ENCODE measurements at regions not wholly inside any gene's neighbourhood (a gene's known extent, or its start where the extent isn't known, plus 50 kb on each side); places are given as distances from the start of the nearest gene placed in this dataset.

DNA sequence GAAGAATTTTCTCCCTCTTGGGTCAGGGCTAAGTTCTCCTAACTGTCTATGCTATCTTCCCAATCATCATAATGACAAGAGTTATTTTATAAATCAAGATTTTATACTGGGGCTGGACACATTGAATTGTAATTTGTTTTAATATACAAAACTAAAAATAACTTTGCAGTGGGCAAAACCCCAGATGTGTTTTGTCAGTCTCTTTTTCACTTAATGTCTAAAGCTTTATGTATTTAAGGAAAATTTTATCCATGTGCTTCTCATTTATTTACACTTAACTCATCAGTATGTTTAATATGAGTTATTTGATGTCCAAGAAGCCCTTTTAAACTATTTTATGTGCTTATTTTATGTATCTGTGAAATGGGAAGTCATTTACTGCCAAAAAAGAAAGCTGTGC, 362.8 kb upstream of the ADAMTSL1 start:
- POLR2A ChIA-PET (ENCODE audit: unreplicated experiment), result interaction anchor here (0.7 kb wide), 1 partner anchor 510 kb away, joined by 4 read pairs; no protein-coding TSS in a partner anchor
- Histone ChIP-seq H3F3A (ENCODE audit: low read length, unreplicated experiment) (no peaks in the 10 kb centered on the region), H3K4me2 (ENCODE audit: low read length) (no peak overlapping the region), H3K4me1 (ENCODE audit: insufficient read depth, low read length) (no peaks in the 10 kb centered on the region), H3K79me2 (ENCODE audit: low read length) (no peaks in the 10 kb centered on the region), H3K27me3 (ENCODE audit: low read length) (peaks cover 10% of the 10 kb centered on the region; the same call in 1 of the 2 replicates), H3K9me3 (ENCODE audit: low read length) (no peaks in the 10 kb centered on the region), H4K20me1 (ENCODE audit: low read length) (no peaks in the 10 kb centered on the region), H3K4me3 (ENCODE audit: low read length) (no peak overlapping the region), H3K36me3 (ENCODE audit: low read depth, low read length) (no peaks in the 10 kb centered on the region), H3K9ac (ENCODE audit: low read length) (no peak overlapping the region), H3K27ac (ENCODE audit: low read length) (no peak overlapping the region), H2AFZ (ENCODE audit: low read length) (no peak overlapping the region), H3K9me2 (replicated peaks; ENCODE audit: low read length) (no peaks in the 10 kb centered on the region)
- TF ChIP-seq EZH2 (IDR thresholded peaks at IDR 0.05; ENCODE audit: low read length, unreplicated experiment) (no peak), EZH2phosphoT487 (IDR thresholded peaks at IDR 0.05; ENCODE audit: borderline replicate concordance, low read length) (no peak)
- TF ChIP-seq, protein P1, sequence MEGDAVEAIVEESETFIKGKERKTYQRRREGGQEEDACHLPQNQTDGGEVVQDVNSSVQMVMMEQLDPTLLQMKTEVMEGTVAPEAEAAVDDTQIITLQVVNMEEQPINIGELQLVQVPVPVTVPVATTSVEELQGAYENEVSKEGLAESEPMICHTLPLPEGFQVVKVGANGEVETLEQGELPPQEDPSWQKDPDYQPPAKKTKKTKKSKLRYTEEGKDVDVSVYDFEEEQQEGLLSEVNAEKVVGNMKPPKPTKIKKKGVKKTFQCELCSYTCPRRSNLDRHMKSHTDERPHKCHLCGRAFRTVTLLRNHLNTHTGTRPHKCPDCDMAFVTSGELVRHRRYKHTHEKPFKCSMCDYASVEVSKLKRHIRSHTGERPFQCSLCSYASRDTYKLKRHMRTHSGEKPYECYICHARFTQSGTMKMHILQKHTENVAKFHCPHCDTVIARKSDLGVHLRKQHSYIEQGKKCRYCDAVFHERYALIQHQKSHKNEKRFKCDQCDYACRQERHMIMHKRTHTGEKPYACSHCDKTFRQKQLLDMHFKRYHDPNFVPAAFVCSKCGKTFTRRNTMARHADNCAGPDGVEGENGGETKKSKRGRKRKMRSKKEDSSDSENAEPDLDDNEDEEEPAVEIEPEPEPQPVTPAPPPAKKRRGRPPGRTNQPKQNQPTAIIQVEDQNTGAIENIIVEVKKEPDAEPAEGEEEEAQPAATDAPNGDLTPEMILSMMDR (conservative IDR thresholded peaks at IDR 0.05; ENCODE audit: low read depth, low read length), result no peak
- BruUV-seq (replicated peaks), result no TSS peak
- intact Hi-C loops (cut with micrococcal nuclease), result no loop called here
- no peak for DNase-seq
- CTCF ChIA-PET, result no interaction called here
- no peak for ATAC-seq

DNA sequence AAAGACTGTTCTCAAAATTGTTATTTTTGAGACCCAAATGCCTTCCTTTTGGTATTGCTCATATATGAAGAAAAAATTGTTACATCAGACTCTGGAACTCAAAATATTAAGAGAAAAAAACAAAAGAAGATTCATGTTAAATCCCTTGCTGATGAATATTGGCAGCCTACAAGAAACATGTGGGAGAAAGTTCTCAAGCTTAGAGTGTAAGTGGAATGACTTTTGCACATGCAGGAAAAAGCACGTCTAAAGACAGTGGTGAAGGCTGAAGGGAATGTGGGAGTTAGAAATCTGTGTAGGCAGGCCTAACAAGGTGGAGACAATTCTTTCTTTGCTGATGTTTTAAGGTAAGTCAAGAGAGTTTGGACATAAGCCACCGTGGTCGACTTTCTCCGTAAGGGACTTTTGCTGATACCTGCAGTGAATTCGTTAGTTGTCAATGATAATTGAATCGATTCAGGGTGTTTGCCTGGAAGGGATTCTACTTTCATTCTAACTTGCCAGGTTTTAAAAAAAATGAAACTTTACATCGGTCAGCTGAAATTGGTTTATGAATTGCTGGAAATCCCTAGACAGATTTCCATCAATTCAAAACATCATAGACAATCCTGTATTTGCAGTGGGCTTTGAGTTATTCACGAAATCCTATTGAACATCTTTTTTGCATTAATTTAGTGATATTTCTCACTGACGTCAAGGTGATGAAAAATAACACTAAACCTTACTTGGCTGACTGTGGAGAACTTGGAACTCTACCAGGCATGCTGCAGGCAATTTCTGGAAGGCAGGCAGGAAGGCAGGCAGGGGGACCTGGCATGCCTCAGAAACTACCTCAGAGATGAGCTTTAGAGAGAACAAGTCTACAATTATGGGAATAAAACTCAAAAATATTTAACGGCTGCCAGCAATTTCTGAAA, 359.1 kb upstream of the ADAMTSL1 start:
- Histone ChIP-seq H2AFZ (ENCODE audit: low read length) (no peak overlapping the region), H3K36me3 (ENCODE audit: low read depth, low read length) (no peaks in the 10 kb centered on the region), H3K27me3 (ENCODE audit: low read length) (peaks cover 10% of the 10 kb centered on the region; the same call in 1 of the 2 replicates), H4K20me1 (ENCODE audit: low read length) (no peaks in the 10 kb centered on the region), H3K27ac (ENCODE audit: low read length) (no peak overlapping the region), H3F3A (ENCODE audit: low read length, unreplicated experiment) (no peaks in the 10 kb centered on the region), H3K9me3 (ENCODE audit: low read length) (no peaks in the 10 kb centered on the region), H3K9ac (ENCODE audit: low read length) (no peak overlapping the region), H3K9me2 (replicated peaks; ENCODE audit: low read length) (no peaks in the 10 kb centered on the region), H3K4me1 (ENCODE audit: insufficient read depth, low read length) (no peaks in the 10 kb centered on the region), H3K79me2 (ENCODE audit: low read length) (no peaks in the 10 kb centered on the region), H3K4me3 (ENCODE audit: low read length) (no peak overlapping the region), H3K4me2 (ENCODE audit: low read length) (no peak overlapping the region)
- ATAC-seq, result no peak
- TF ChIP-seq, protein P1 (conservative IDR thresholded peaks at IDR 0.05; ENCODE audit: low read depth, low read length), result no peak
- TF ChIP-seq EZH2phosphoT487 (IDR thresholded peaks at IDR 0.05; ENCODE audit: borderline replicate concordance, low read length), result no peak
- TF ChIP-seq EZH2 (IDR thresholded peaks at IDR 0.05; ENCODE audit: low read length, unreplicated experiment), result no peak
- CTCF ChIA-PET, result no interaction called here
- intact Hi-C loops (cut with micrococcal nuclease), result no loop called here
- no TSS peak for BruUV-seq (replicated peaks)
- POLR2A ChIA-PET (ENCODE audit: unreplicated experiment), result no interaction called here
- DNase-seq, result no peak

DNA sequence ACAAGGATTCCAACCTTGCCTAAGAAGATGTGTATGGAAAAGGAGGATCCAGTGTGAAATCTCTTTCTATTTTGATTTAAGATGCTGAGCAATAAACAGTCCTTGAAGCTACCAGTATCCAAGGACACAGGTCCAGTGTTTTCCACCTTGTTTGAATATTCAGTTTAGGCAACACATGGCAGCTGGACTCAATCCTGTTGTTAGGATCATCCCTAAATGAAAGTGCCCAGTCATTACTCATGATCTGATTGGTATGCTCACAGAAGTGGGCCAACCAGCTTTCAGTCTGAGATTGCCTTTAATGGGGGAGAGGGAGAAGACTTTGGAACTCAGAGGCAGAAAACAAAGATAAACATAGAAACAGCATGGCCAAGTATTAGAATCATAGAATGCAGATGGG, 355.7 kb upstream of the ADAMTSL1 start:
- H3K4me1 ChIP-seq (ENCODE audit: insufficient read depth, low read length), result no peaks in the 10 kb centered on the region
- no peak overlapping the region for H3K27ac ChIP-seq (ENCODE audit: low read length)
- no peaks in the 10 kb centered on the region for H3K79me2 ChIP-seq (ENCODE audit: low read length)
- intact Hi-C loops (cut with micrococcal nuclease), result no loop called here
- H3K4me3 ChIP-seq (ENCODE audit: low read length), result no peak overlapping the region
- no peaks in the 10 kb centered on the region for H3K27me3 ChIP-seq (ENCODE audit: low read length)
- no peaks in the 10 kb centered on the region for H3K9me2 ChIP-seq (replicated peaks; ENCODE audit: low read length)
- no peak overlapping the region for H3K9ac ChIP-seq (ENCODE audit: low read length)
- no peak overlapping the region for H3K4me2 ChIP-seq (ENCODE audit: low read length)
- no peaks in the 10 kb centered on the region for H3K9me3 ChIP-seq (ENCODE audit: low read length)
- H2AFZ ChIP-seq (ENCODE audit: low read length), result no peak overlapping the region
- H3F3A ChIP-seq (ENCODE audit: low read length, unreplicated experiment), result no peaks in the 10 kb centered on the region
- H4K20me1 ChIP-seq (ENCODE audit: low read length), result no peaks in the 10 kb centered on the region
- ChIA-PET CTCF (no interaction called here), POLR2A (ENCODE audit: unreplicated experiment) (no interaction called here)
- no TSS peak for BruUV-seq (replicated peaks)
- DNase-seq (no peak), ATAC-seq (no peak)
- TF ChIP-seq, protein P1 (conservative IDR thresholded peaks at IDR 0.05; ENCODE audit: low read depth, low read length), result no peak
- no peak for TF ChIP-seq EZH2 (IDR thresholded peaks at IDR 0.05; ENCODE audit: low read length, unreplicated experiment)
- no peak for TF ChIP-seq EZH2phosphoT487 (IDR thresholded peaks at IDR 0.05; ENCODE audit: borderline replicate concordance, low read length)
- H3K36me3 ChIP-seq (ENCODE audit: low read depth, low read length), result no peaks in the 10 kb centered on the region
